ENCODE measurements at regions not wholly inside any gene's neighbourhood (a gene's known extent, or its start where the extent isn't known, plus 50 kb on each side); places are given as distances from the start of the nearest gene placed in this dataset.

- no peak for TF ChIP-seq POLR2A (IDR thresholded peaks at IDR 0.05; ENCODE audit: low read length)
- TF ChIP-seq GATA1 (IDR thresholded peaks at IDR 0.05; ENCODE audit: low read depth, low read length): no peak
These were observed 72.5 kb upstream of the ADAMTS9 start for GRCh38 chr3:64760258-64760657.
